ENCODE measurements at regions not wholly inside any gene's neighbourhood (a gene's known extent, or its start where the extent isn't known, plus 50 kb on each side); places are given as distances from the start of the nearest gene placed in this dataset.

GRCh38 chr5:98282521-98282920 lies 490.9 kb upstream of the RGMB start:
- Histone ChIP-seq H3K27ac (no peak overlapping the region), H3K36me3 (no peaks in the 10 kb centered on the region), H3K9me3 (no peaks in the 10 kb centered on the region), H3K27me3 (no peaks in the 10 kb centered on the region), H3K4me1 (no peaks in the 10 kb centered on the region), H3K4me3 (no peak overlapping the region)
- no peak for DNase-seq (ENCODE audit: extremely low spot score in 2 of 2)
- intact Hi-C loops (cut with DNase I) = no loop called here
- TF ChIP-seq CTCF (IDR thresholded peaks at IDR 0.05) = no peak
- no peak for TF ChIP-seq POLR2A (IDR thresholded peaks at IDR 0.05)
- TF ChIP-seq POLR2AphosphoS5 (IDR thresholded peaks at IDR 0.05; ENCODE audit: insufficient read depth in 1 of 2, low read depth in 1 of 2) = no peak

GRCh38 chr5:98292496-98292895 lies 481.0 kb upstream of the RGMB start:
- H3K27me3 ChIP-seq = no peaks in the 10 kb centered on the region
- H3K36me3 ChIP-seq = no peaks in the 10 kb centered on the region
- no peak overlapping the region for H3K27ac ChIP-seq
- intact Hi-C loops (cut with DNase I) = no loop called here
- H3K4me1 ChIP-seq = no peaks in the 10 kb centered on the region
- no peak for DNase-seq (ENCODE audit: extremely low spot score in 2 of 2)
- TF ChIP-seq CTCF (IDR thresholded peaks at IDR 0.05) (no peak), POLR2AphosphoS5 (IDR thresholded peaks at IDR 0.05; ENCODE audit: insufficient read depth in 1 of 2, low read depth in 1 of 2) (no peak), POLR2A (IDR thresholded peaks at IDR 0.05) (no peak)
- H3K9me3 ChIP-seq = no peaks in the 10 kb centered on the region
- no peak overlapping the region for H3K4me3 ChIP-seq

- H3K36me3 ChIP-seq = no peaks in the 10 kb centered on the region
- TF ChIP-seq POLR2A (IDR thresholded peaks at IDR 0.05) = no peak
- H3K9me3 ChIP-seq = no peaks in the 10 kb centered on the region
- H3K27ac ChIP-seq = no peak overlapping the region
- DNase-seq (ENCODE audit: extremely low spot score in 2 of 2) = no peak
- H3K4me3 ChIP-seq = no peak overlapping the region
- no peaks in the 10 kb centered on the region for H3K4me1 ChIP-seq
- H3K27me3 ChIP-seq = no peaks in the 10 kb centered on the region
- intact Hi-C loops (cut with DNase I) = no loop called here
Observed at GRCh38 chr5:98296426-98296825, 477.0 kb upstream of the RGMB start.

- Histone ChIP-seq H3K36me3 (no peaks in the 10 kb centered on the region), H3K4me1 (no peaks in the 10 kb centered on the region), H3K27ac (no peak overlapping the region), H3K9me3 (no peaks in the 10 kb centered on the region), H3K27me3 (no peaks in the 10 kb centered on the region), H3K4me3 (no peak overlapping the region)
- TF ChIP-seq POLR2A (IDR thresholded peaks at IDR 0.05) = no peak
- TF ChIP-seq CTCF (IDR thresholded peaks at IDR 0.05) = no peak
- no peak for DNase-seq (ENCODE audit: extremely low spot score in 2 of 2)
- intact Hi-C loops (cut with DNase I) = no loop called here
Observed at GRCh38 chr5:98299435-98299834, 474.0 kb upstream of the RGMB start.

GRCh38 chr5:98301547-98301946 lies 471.9 kb upstream of the RGMB start:
- H3K27me3 ChIP-seq = no peaks in the 10 kb centered on the region
- no peaks in the 10 kb centered on the region for H3K9me3 ChIP-seq
- DNase-seq (ENCODE audit: extremely low spot score in 2 of 2) = no peak
- no peak overlapping the region for H3K27ac ChIP-seq
- no peak overlapping the region for H3K4me3 ChIP-seq
- H3K4me1 ChIP-seq = no peaks in the 10 kb centered on the region
- no peak for TF ChIP-seq POLR2A (IDR thresholded peaks at IDR 0.05)
- TF ChIP-seq CTCF (IDR thresholded peaks at IDR 0.05) = no peak
- TF ChIP-seq POLR2AphosphoS5 (IDR thresholded peaks at IDR 0.05; ENCODE audit: insufficient read depth in 1 of 2, low read depth in 1 of 2) = no peak
- intact Hi-C loops (cut with DNase I) = no loop called here
- H3K36me3 ChIP-seq = no peaks in the 10 kb centered on the region

GRCh38 chr5:98307811-98308210 lies 465.7 kb upstream of the RGMB start:
- TF ChIP-seq POLR2A (IDR thresholded peaks at IDR 0.05) (no peak), POLR2AphosphoS5 (IDR thresholded peaks at IDR 0.05; ENCODE audit: insufficient read depth in 1 of 2, low read depth in 1 of 2) (no peak), CTCF (IDR thresholded peaks at IDR 0.05) (no peak)
- Histone ChIP-seq H3K27ac (no peak overlapping the region), H3K27me3 (no peaks in the 10 kb centered on the region), H3K4me1 (no peaks in the 10 kb centered on the region), H3K36me3 (no peaks in the 10 kb centered on the region), H3K9me3 (no peaks in the 10 kb centered on the region), H3K4me3 (no peak overlapping the region)
- intact Hi-C loops (cut with DNase I) = no loop called here
- DNase-seq (ENCODE audit: extremely low spot score in 2 of 2) = no peak
